Left lung (tissue), 4 donors: ENCODE measurements at regions not wholly inside any gene's neighbourhood (a gene's known extent, or its start where the extent isn't known, plus 50 kb on each side); places are given as distances from the start of the nearest gene placed in this dataset.

Experiments
- ATAC-seq: fragments of 200-7000 bp; cut with Tn5 transposase; one replicate; pipeline ENCODE4 v1.9.1; 2020; ENCODE audit warnings: moderate library complexity
- DNase-seq, 4 donors: peaks; one replicate each; pipeline ENCODE4 v3.0.0-alpha.2; 2013 to 2020
- H3K27ac ChIP-seq, 2 donors: fragments of 200-600 bp; sonication (generic) in 1 of 2; one replicate each; pipeline versions ENCODE4 v1.5.0 to v1.8.0; 2020 to 2021
- H3K27me3 ChIP-seq, 2 donors: fragments of 200-600 bp; sonication (generic) in 1 of 2; one replicate each; pipeline versions ENCODE4 v1.5.0 to v1.8.0; 2020 to 2021
- H3K36me3 ChIP-seq, 2 donors: fragments of 200-600 bp; sonication (generic) in 1 of 2; one replicate each; pipeline versions ENCODE4 v1.5.0 to v1.8.0; 2020 to 2021
- H3K4me1 ChIP-seq, 2 donors: fragments of 200-600 bp; one replicate each; pipeline ENCODE4 v1.8.0; 2021
- H3K4me3 ChIP-seq, 2 donors: fragments of 200-600 bp; sonication (generic) in 1 of 2; one replicate each; pipeline versions ENCODE4 v1.5.0 to v1.8.0; 2020 to 2021; ENCODE audit warnings: mild to moderate bottlenecking in 1 of 2
- H3K9me3 ChIP-seq, 2 donors: fragments of 200-600 bp; sonication (generic) in 1 of 2; one replicate each; pipeline versions ENCODE4 v1.5.0 to v1.8.0; 2020 to 2021
- intact Hi-C, 2 donors: fragments of 100-400 bp; cut with DNase I; formaldehyde crosslinking; loops; one replicate each; pipeline versions ENCODE4 v1.11.2 to v1.14.2; 2022
- TF ChIP-seq, protein P1 (sequence below), 2 donors: fragments of 200-600 bp; sonication (generic) in 1 of 2; IDR thresholded peaks; one replicate each; pipeline versions ENCODE4 v1.5.0 to v1.8.0; 2021; ENCODE audit warnings: antibody characterized with exemption in 2 of 2
- donor health status: DM: no; HTN: yes; CAD: no.
- donor health status: DM: no; HTN: no; CAD: no.

DNA sequence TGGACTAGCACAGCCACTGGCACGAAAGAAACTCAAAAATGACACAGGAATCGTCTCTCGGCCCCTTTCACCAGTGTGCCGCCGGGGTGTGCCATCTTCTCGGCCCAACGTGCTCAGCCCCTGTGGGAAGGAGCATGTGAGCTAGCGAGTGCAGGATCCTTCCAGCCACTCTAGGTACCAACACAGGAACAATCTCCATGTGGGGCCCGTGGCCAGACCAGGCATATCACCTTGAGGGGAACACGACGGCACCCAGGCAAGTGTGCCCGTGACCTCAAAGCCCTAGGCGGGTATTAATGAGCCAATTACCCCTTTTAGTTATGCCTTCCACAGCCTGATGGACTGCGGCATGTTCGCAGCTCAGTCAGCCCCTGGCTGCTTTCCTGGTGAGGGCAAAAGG, 231.5 kb downstream of the FAT4 start:
- ATAC-seq (no peak), DNase-seq (peak in 1 of 4 donors; percentile 44)
- Histone ChIP-seq H3K27ac (no peak overlapping the region), H3K4me3 (no peak overlapping the region), H3K27me3 (no peaks in the 10 kb centered on the region), H3K4me1 (no peaks in the 10 kb centered on the region), H3K9me3 (peaks cover 0 to 9% of the 10 kb centered on the region in 2 donors), H3K36me3 (no peaks in the 10 kb centered on the region)
- TF ChIP-seq, protein P1, sequence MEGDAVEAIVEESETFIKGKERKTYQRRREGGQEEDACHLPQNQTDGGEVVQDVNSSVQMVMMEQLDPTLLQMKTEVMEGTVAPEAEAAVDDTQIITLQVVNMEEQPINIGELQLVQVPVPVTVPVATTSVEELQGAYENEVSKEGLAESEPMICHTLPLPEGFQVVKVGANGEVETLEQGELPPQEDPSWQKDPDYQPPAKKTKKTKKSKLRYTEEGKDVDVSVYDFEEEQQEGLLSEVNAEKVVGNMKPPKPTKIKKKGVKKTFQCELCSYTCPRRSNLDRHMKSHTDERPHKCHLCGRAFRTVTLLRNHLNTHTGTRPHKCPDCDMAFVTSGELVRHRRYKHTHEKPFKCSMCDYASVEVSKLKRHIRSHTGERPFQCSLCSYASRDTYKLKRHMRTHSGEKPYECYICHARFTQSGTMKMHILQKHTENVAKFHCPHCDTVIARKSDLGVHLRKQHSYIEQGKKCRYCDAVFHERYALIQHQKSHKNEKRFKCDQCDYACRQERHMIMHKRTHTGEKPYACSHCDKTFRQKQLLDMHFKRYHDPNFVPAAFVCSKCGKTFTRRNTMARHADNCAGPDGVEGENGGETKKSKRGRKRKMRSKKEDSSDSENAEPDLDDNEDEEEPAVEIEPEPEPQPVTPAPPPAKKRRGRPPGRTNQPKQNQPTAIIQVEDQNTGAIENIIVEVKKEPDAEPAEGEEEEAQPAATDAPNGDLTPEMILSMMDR (IDR thresholded peaks at IDR 0.05) = no peak
- intact Hi-C loops = no loop called here

GRCh38 chr4:125547836-125548235, 233.1 kb downstream of the FAT4 start:
- TF ChIP-seq, protein P1 (IDR thresholded peaks at IDR 0.05) = no peak
- Histone ChIP-seq H3K27me3 (no peaks in the 10 kb centered on the region), H3K36me3 (no peaks in the 10 kb centered on the region), H3K9me3 (peaks cover 0 to 9% of the 10 kb centered on the region in 2 donors), H3K4me1 (no peaks in the 10 kb centered on the region), H3K4me3 (no peak overlapping the region), H3K27ac (no peak overlapping the region)
- intact Hi-C loops = no loop called here
- DNase-seq = peak in 2 of 4 donors; percentile 53 to 63
- no peak for ATAC-seq

DNA sequence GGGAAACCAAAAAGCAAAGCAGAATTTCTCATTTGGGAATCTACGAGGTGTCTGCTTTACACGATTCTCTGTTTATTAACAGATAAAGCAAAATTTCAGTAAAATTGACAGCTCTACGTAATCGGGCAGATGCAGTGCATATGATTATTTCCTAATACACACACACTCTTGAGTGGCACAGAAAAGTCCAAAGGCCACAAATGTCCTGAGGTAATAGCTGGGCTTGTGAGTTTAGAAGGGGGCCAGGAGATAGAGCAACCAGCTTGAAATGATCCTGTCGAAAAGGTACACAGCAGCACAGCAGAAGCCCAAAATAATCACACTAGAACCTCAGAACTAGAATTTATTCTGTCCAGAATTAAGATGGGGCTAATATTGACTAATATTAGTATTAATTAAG, 236.0 kb downstream of the FAT4 start:
- no peak overlapping the region for H3K27ac ChIP-seq
- DNase-seq (no peak), ATAC-seq (no peak)
- no peak overlapping the region for H3K4me3 ChIP-seq
- no peaks in the 10 kb centered on the region for H3K4me1 ChIP-seq
- peaks cover 0 to 11% of the 10 kb centered on the region in 2 donors for H3K9me3 ChIP-seq
- no peaks in the 10 kb centered on the region for H3K27me3 ChIP-seq
- H3K36me3 ChIP-seq = no peaks in the 10 kb centered on the region
- TF ChIP-seq, protein P1 (IDR thresholded peaks at IDR 0.05) = no peak
- intact Hi-C loops = no loop called here

GRCh38 chr4:125551466-125551865, 236.7 kb downstream of the FAT4 start:
- DNase-seq = no peak
- no peaks in the 10 kb centered on the region for H3K27me3 ChIP-seq
- no peaks in the 10 kb centered on the region for H3K4me1 ChIP-seq
- peaks cover 0 to 14% of the 10 kb centered on the region in 2 donors for H3K9me3 ChIP-seq
- TF ChIP-seq, protein P1 (IDR thresholded peaks at IDR 0.05) = no peak
- H3K27ac ChIP-seq = no peak overlapping the region
- no peaks in the 10 kb centered on the region for H3K36me3 ChIP-seq
- ATAC-seq = no peak
- H3K4me3 ChIP-seq = no peak overlapping the region
- intact Hi-C loops = no loop called here

- DNase-seq (no peak), ATAC-seq (no peak)
- H3K4me1 ChIP-seq = no peaks in the 10 kb centered on the region
- TF ChIP-seq, protein P1 (IDR thresholded peaks at IDR 0.05) = no peak
- H3K27ac ChIP-seq = no peak overlapping the region
- no peaks in the 10 kb centered on the region for H3K27me3 ChIP-seq
- intact Hi-C loops = no loop called here
- peaks cover 0 to 14% of the 10 kb centered on the region in 2 donors for H3K9me3 ChIP-seq
- H3K36me3 ChIP-seq = no peaks in the 10 kb centered on the region
- no peak overlapping the region for H3K4me3 ChIP-seq
Measured at GRCh38 chr4:125551967-125552366, 237.2 kb downstream of the FAT4 start.
